ENCODE measurements at regions not wholly inside any gene's neighbourhood (a gene's known extent, or its start where the extent isn't known, plus 50 kb on each side); places are given as distances from the start of the nearest gene placed in this dataset.

DNA sequence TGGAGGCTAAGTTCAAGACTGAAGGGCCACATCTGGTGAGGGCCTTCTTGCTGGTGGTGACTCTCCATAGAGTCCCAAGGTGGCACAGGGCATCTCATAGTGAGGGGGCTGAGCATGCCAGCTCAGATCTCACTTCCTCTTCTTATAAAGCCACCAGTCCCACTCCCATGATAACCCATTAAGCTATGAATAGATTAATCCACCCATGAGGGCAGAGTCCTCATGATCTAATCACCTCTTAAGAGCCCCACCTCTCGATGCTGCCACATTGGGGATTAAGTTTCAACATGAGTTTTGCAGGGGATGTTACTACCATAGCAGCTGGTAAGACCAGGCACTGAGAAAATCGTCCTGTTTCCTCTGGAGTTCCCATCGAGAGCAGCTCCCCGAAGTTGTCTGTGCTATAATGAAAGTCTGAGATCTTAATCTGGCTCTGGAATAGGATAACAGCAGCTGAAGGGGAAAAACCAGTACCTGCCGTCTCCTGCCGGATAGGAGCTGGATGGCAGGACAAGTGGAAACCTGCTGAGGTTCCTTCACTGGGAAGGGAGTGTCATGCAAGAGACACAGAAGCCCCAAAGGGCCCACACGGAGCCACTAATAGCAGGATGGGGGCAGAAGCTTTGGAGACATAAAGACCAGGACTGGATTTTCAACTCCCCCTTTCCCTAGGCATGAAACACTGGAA, 79.5 kb upstream of the EPHB3 start:
- TF ChIP-seq CTCF (IDR thresholded peaks at IDR 0.05): no peak
- no peak for TF ChIP-seq POLR2A (IDR thresholded peaks at IDR 0.05)

Data from thyroid gland (tissue), 4 donors.